ENCODE measurements at regions not wholly inside any gene's neighbourhood (a gene's known extent, or its start where the extent isn't known, plus 50 kb on each side); places are given as distances from the start of the nearest gene placed in this dataset.

DNA sequence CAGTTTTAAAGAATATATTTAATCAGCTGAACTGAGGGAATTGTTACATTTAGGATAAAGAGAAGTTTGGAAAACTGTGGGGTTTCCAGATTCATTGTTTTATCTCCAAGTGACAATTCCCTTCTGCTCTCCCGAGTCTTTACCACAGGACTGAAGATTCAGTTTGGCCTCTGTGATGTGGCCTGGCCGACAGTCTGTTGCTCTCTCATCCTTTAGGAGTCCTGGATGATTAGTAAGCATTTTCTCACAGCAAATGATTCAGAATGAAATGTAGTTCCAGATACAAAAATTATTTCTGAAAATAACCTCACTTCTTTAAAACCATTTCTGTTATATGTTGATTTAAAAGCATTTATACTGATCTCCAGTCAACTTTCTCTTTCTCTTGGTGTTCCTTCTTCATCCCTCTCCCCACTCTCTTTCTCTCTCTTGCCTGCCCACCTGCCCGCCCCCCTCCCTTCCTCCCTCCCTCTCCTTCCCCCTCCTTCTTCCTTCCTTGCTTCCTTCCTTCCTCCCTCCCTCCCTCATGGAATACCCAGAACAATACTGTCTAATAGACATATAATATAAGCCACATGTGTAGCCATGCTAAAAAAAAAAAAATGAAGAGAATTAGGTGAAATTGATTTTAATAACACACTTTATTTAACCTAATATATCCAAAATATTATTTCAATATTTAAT lies 254.9 kb downstream of the PRL start:
- no peaks in the 10 kb centered on the region for H3K27me3 Mint-ChIP-seq
- TF ChIP-seq CTCF (conservative IDR thresholded peaks at IDR 0.05), result no peak
- H3K27ac Mint-ChIP-seq, result no peak overlapping the region
- peaks cover 12% of the 10 kb centered on the region for H3K4me1 Mint-ChIP-seq (ENCODE audit: unreplicated experiment)
- H3K36me3 Mint-ChIP-seq, result peaks cover 45% of the 10 kb centered on the region
- peaks cover 17% of the 10 kb centered on the region for H3K9me3 Mint-ChIP-seq
- H3K4me3 Mint-ChIP-seq, result no peak overlapping the region
- DNase-seq (ENCODE audit: extremely low spot score, unreplicated experiment), result no peak

DNA sequence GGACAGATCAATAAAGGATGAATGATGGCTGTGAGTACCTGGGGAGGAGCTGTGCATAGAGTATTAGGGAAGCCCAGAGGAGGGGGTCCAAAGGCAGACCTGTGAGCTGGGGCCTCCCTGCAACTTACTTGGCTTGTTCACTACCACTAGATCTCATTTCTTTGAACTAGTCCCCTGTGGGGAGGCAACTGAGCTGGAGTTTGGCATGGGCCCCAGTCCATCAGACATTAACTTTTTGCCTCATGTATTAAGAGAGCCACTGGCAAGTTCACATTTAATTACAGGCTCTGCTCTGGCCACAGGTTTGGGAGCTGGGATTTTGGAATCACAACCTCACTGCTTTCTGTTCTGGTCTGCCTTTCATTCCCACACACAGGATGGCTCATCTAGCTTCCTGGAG lies 254.1 kb downstream of the PRL start:
- Mint-ChIP-seq H3K9me3 (peaks cover 17% of the 10 kb centered on the region), H3K27me3 (no peaks in the 10 kb centered on the region), H3K36me3 (peaks cover 48% of the 10 kb centered on the region), H3K27ac (no peak overlapping the region), H3K4me1 (ENCODE audit: unreplicated experiment) (peaks cover 10% of the 10 kb centered on the region), H3K4me3 (no peak overlapping the region)
- no peak for TF ChIP-seq CTCF (conservative IDR thresholded peaks at IDR 0.05)
- DNase-seq (ENCODE audit: extremely low spot score, unreplicated experiment), result no peak

DNA sequence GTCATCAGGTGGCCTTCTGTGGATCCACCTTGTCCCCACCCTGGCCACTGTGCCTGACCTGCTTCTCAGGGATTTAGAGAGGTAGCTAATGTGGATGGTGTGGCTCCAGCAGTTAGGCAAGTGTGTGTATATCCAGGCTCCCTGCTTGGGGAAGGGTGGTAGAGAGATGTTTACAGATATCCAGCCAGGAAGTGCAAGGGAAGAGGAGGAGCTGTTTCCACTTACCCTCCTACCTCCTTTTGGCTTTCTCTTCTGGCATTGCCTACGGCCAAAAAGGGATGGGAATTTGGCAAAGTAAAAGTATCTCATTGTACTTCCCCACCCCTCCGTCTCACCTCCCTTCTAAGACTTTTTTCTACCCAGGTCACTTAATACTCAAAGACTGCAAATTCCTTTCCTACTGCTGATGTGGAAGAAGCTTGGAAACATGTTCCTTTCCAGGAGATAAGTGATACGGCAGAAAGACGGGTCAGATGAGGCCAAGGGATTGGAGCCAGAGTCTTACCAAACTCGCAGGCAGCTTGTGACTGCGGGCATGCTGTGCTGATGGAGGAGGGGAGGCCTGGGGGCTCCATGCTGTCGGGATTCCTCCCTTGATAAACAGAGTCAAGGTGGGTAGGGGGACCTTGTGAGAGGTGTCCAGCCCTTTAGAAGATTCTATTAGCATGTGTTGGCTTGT lies 253.4 kb downstream of the PRL start:
- Mint-ChIP-seq H3K36me3 (peaks cover 48% of the 10 kb centered on the region), H3K9me3 (peaks cover 16% of the 10 kb centered on the region), H3K27me3 (no peaks in the 10 kb centered on the region), H3K27ac (no peak overlapping the region), H3K4me3 (no peak overlapping the region), H3K4me1 (ENCODE audit: unreplicated experiment) (peaks cover 10% of the 10 kb centered on the region)
- DNase-seq (ENCODE audit: extremely low spot score, unreplicated experiment), result no peak
- no peak for TF ChIP-seq CTCF (conservative IDR thresholded peaks at IDR 0.05)

DNA sequence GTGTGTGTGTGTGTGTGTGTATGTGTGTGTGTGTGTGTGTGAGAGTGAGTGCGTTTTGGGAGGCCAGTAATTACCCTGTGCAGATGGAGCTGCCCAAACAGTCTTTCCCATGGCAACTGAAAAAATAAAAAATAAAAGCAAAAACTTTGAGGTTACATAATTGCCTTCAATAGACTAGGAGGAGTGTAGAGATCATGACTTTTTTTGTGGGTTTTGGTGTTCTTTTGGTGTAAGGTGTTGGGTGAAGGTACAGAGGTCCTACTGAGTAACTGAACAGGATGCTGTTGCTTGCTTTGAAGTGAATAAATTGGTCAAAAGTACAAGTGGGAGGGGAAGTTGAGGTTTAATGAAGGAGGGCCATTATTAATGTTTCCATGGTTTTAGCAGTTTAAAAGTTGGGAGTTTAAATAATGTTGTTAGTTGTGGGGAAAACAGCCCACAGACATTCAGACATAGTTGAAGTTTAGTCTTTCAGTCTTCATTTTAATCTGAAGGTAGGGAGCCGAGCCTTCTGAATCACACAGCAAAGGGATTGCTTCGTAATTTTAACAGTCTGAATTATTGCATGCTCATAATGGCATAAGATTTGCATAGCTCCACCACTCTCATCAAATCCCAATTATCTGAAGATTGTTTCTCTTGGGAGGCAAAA lies 251.4 kb downstream of the PRL start:
- no peak for TF ChIP-seq CTCF (conservative IDR thresholded peaks at IDR 0.05)
- Mint-ChIP-seq H3K27ac (no peak overlapping the region), H3K27me3 (no peaks in the 10 kb centered on the region), H3K9me3 (peaks cover 6% of the 10 kb centered on the region), H3K4me3 (no peak overlapping the region), H3K36me3 (peaks cover 38% of the 10 kb centered on the region), H3K4me1 (ENCODE audit: unreplicated experiment) (peaks cover 19% of the 10 kb centered on the region)
- no peak for DNase-seq (ENCODE audit: extremely low spot score, unreplicated experiment)

DNA sequence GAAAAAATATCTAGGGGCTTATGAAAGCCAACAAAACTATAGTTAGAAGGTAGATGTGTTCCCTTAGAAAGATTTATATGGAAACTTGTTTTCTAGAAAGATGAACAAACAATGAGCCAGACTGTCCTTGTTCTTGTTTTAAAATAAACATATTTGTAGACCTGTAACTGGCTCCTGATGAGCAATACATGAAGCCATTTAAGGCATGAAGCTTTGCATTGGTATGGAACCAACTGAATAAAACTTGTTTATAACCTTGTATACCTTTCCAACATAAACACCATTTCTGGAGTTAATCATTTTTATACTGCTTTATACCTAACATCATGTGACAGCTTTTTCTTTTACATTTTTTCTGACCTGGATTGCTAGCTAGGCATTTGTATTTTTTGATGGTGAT lies 247.8 kb downstream of the PRL start:
- Mint-ChIP-seq H3K27ac (no peak overlapping the region), H3K27me3 (no peaks in the 10 kb centered on the region), H3K4me3 (no peak overlapping the region), H3K36me3 (peaks cover 42% of the 10 kb centered on the region), H3K4me1 (ENCODE audit: unreplicated experiment) (peaks cover 12% of the 10 kb centered on the region), H3K9me3 (peaks cover 15% of the 10 kb centered on the region)
- DNase-seq (ENCODE audit: extremely low spot score, unreplicated experiment), result no peak
- no peak for TF ChIP-seq CTCF (conservative IDR thresholded peaks at IDR 0.05)

All from type B pancreatic cell (in vitro differentiated cells).